ENCODE measurements at regions not wholly inside any gene's neighbourhood (a gene's known extent, or its start where the extent isn't known, plus 50 kb on each side); places are given as distances from the start of the nearest gene placed in this dataset.

GRCh38 chr2:219968685-219969345 is 341.4 kb downstream of the SLC4A3 start:
- Histone ChIP-seq H2AFZ (ENCODE audit: low read length, unreplicated experiment) (no peak overlapping the region), H3K27me3 (ENCODE audit: insufficient read depth, low read length) (no peaks in the 10 kb centered on the region), H3K27ac (ENCODE audit: low read depth, low read length) (no peak overlapping the region), H3K36me3 (ENCODE audit: insufficient read depth, low read length) (no peaks in the 10 kb centered on the region), H3K4me1 (ENCODE audit: control insufficient read depth, insufficient read depth, low read length, unreplicated experiment) (no peaks in the 10 kb centered on the region), H3K4me3 (ENCODE audit: low read depth, low read length) (no peak overlapping the region), H3K79me2 (ENCODE audit: control insufficient read depth, insufficient read depth, low read length, unreplicated experiment) (no peaks in the 10 kb centered on the region)

GRCh38 chr2:219969508-219969907 is 342.1 kb downstream of the SLC4A3 start:
- no peak overlapping the region for H2AFZ ChIP-seq (ENCODE audit: low read length, unreplicated experiment)

GRCh38 chr2:219973136-219973535 is 345.7 kb downstream of the SLC4A3 start:
- Histone ChIP-seq H2AFZ (ENCODE audit: low read length, unreplicated experiment) (no peak overlapping the region), H3K27ac (ENCODE audit: low read depth, low read length) (no peak overlapping the region), H3K4me3 (ENCODE audit: low read depth, low read length) (no peak overlapping the region), H3K36me3 (ENCODE audit: insufficient read depth, low read length) (no peaks in the 10 kb centered on the region), H3K27me3 (ENCODE audit: insufficient read depth, low read length) (no peaks in the 10 kb centered on the region), H3K4me1 (ENCODE audit: control insufficient read depth, insufficient read depth, low read length, unreplicated experiment) (no peaks in the 10 kb centered on the region), H3K79me2 (ENCODE audit: control insufficient read depth, insufficient read depth, low read length, unreplicated experiment) (no peaks in the 10 kb centered on the region)

More at GRCh38 chr2:219969508-219969907, 342.1 kb downstream of the SLC4A3 start:
- H3K79me2 ChIP-seq (ENCODE audit: control insufficient read depth, insufficient read depth, low read length, unreplicated experiment), result no peaks in the 10 kb centered on the region
- no peaks in the 10 kb centered on the region for H3K4me1 ChIP-seq (ENCODE audit: control insufficient read depth, insufficient read depth, low read length, unreplicated experiment)
- no peaks in the 10 kb centered on the region for H3K36me3 ChIP-seq (ENCODE audit: insufficient read depth, low read length)
- no peak overlapping the region for H3K27ac ChIP-seq (ENCODE audit: low read depth, low read length)
- H3K27me3 ChIP-seq (ENCODE audit: insufficient read depth, low read length), result no peaks in the 10 kb centered on the region
- no peak overlapping the region for H3K4me3 ChIP-seq (ENCODE audit: low read depth, low read length)

GRCh38 chr2:219976871-219977270 is 349.4 kb downstream of the SLC4A3 start:
- Histone ChIP-seq H3K79me2 (ENCODE audit: control insufficient read depth, insufficient read depth, low read length, unreplicated experiment) (no peaks in the 10 kb centered on the region), H3K4me1 (ENCODE audit: control insufficient read depth, insufficient read depth, low read length, unreplicated experiment) (no peaks in the 10 kb centered on the region), H3K27ac (ENCODE audit: low read depth, low read length) (no peak overlapping the region), H3K27me3 (ENCODE audit: insufficient read depth, low read length) (no peaks in the 10 kb centered on the region), H3K4me3 (ENCODE audit: low read depth, low read length) (no peak overlapping the region), H3K36me3 (ENCODE audit: insufficient read depth, low read length) (no peaks in the 10 kb centered on the region), H2AFZ (ENCODE audit: low read length, unreplicated experiment) (no peak overlapping the region)

GRCh38 chr2:219980638-219981037 is 353.2 kb downstream of the SLC4A3 start:
- no peaks in the 10 kb centered on the region for H3K36me3 ChIP-seq (ENCODE audit: insufficient read depth, low read length)
- no peak overlapping the region for H3K27ac ChIP-seq (ENCODE audit: low read depth, low read length)

GRCh38 chr2:219983836-219984235 is 356.4 kb downstream of the SLC4A3 start:
- H3K4me3 ChIP-seq (ENCODE audit: low read depth, low read length), result no peak overlapping the region
- H3K27ac ChIP-seq (ENCODE audit: low read depth, low read length), result no peak overlapping the region
- H3K79me2 ChIP-seq (ENCODE audit: control insufficient read depth, insufficient read depth, low read length, unreplicated experiment), result no peaks in the 10 kb centered on the region
- H3K4me1 ChIP-seq (ENCODE audit: control insufficient read depth, insufficient read depth, low read length, unreplicated experiment), result no peaks in the 10 kb centered on the region
- H3K36me3 ChIP-seq (ENCODE audit: insufficient read depth, low read length), result no peaks in the 10 kb centered on the region
- no peak overlapping the region for H2AFZ ChIP-seq (ENCODE audit: low read length, unreplicated experiment)
- no peaks in the 10 kb centered on the region for H3K27me3 ChIP-seq (ENCODE audit: insufficient read depth, low read length)

More at GRCh38 chr2:219980638-219981037, 353.2 kb downstream of the SLC4A3 start:
- H3K79me2 ChIP-seq (ENCODE audit: control insufficient read depth, insufficient read depth, low read length, unreplicated experiment), result no peaks in the 10 kb centered on the region
- H2AFZ ChIP-seq (ENCODE audit: low read length, unreplicated experiment), result no peak overlapping the region
- no peaks in the 10 kb centered on the region for H3K27me3 ChIP-seq (ENCODE audit: insufficient read depth, low read length)
- no peak overlapping the region for H3K4me3 ChIP-seq (ENCODE audit: low read depth, low read length)
- no peaks in the 10 kb centered on the region for H3K4me1 ChIP-seq (ENCODE audit: control insufficient read depth, insufficient read depth, low read length, unreplicated experiment)

GRCh38 chr2:219985017-219985416 is 357.6 kb downstream of the SLC4A3 start:
- Histone ChIP-seq H3K36me3 (ENCODE audit: insufficient read depth, low read length) (no peaks in the 10 kb centered on the region), H3K4me3 (ENCODE audit: low read depth, low read length) (no peak overlapping the region), H3K4me1 (ENCODE audit: control insufficient read depth, insufficient read depth, low read length, unreplicated experiment) (no peaks in the 10 kb centered on the region), H3K27me3 (ENCODE audit: insufficient read depth, low read length) (no peaks in the 10 kb centered on the region), H3K79me2 (ENCODE audit: control insufficient read depth, insufficient read depth, low read length, unreplicated experiment) (no peaks in the 10 kb centered on the region), H3K27ac (ENCODE audit: low read depth, low read length) (no peak overlapping the region), H2AFZ (ENCODE audit: low read length, unreplicated experiment) (no peak overlapping the region)

- Histone ChIP-seq H3K27ac (ENCODE audit: low read depth, low read length) (no peak overlapping the region), H3K36me3 (ENCODE audit: insufficient read depth, low read length) (no peaks in the 10 kb centered on the region), H3K4me1 (ENCODE audit: control insufficient read depth, insufficient read depth, low read length, unreplicated experiment) (no peaks in the 10 kb centered on the region), H3K79me2 (ENCODE audit: control insufficient read depth, insufficient read depth, low read length, unreplicated experiment) (no peaks in the 10 kb centered on the region), H2AFZ (ENCODE audit: low read length, unreplicated experiment) (no peak overlapping the region), H3K27me3 (ENCODE audit: insufficient read depth, low read length) (no peaks in the 10 kb centered on the region), H3K4me3 (ENCODE audit: low read depth, low read length) (no peak overlapping the region)
Measured at GRCh38 chr2:219987830-219988229, 360.4 kb downstream of the SLC4A3 start.

- H3K79me2 ChIP-seq (ENCODE audit: control insufficient read depth, insufficient read depth, low read length, unreplicated experiment), result no peaks in the 10 kb centered on the region
- H2AFZ ChIP-seq (ENCODE audit: low read length, unreplicated experiment), result no peak overlapping the region
- no peaks in the 10 kb centered on the region for H3K4me1 ChIP-seq (ENCODE audit: control insufficient read depth, insufficient read depth, low read length, unreplicated experiment)
- no peak overlapping the region for H3K4me3 ChIP-seq (ENCODE audit: low read depth, low read length)
- no peaks in the 10 kb centered on the region for H3K27me3 ChIP-seq (ENCODE audit: insufficient read depth, low read length)
- no peaks in the 10 kb centered on the region for H3K36me3 ChIP-seq (ENCODE audit: insufficient read depth, low read length)
- no peak overlapping the region for H3K27ac ChIP-seq (ENCODE audit: low read depth, low read length)
Measured at GRCh38 chr2:219989744-219990143, 362.3 kb downstream of the SLC4A3 start.

- Histone ChIP-seq H3K79me2 (ENCODE audit: control insufficient read depth, insufficient read depth, low read length, unreplicated experiment) (no peaks in the 10 kb centered on the region), H3K27me3 (ENCODE audit: insufficient read depth, low read length) (no peaks in the 10 kb centered on the region), H3K4me3 (ENCODE audit: low read depth, low read length) (no peak overlapping the region), H3K36me3 (ENCODE audit: insufficient read depth, low read length) (no peaks in the 10 kb centered on the region), H3K4me1 (ENCODE audit: control insufficient read depth, insufficient read depth, low read length, unreplicated experiment) (no peaks in the 10 kb centered on the region), H3K27ac (ENCODE audit: low read depth, low read length) (no peak overlapping the region), H2AFZ (ENCODE audit: low read length, unreplicated experiment) (no peak overlapping the region)
Measured at GRCh38 chr2:219991116-219991515, 363.7 kb downstream of the SLC4A3 start.

GRCh38 chr2:219995399-219995798 is 368.0 kb downstream of the SLC4A3 start:
- Histone ChIP-seq H3K4me1 (ENCODE audit: control insufficient read depth, insufficient read depth, low read length, unreplicated experiment) (no peaks in the 10 kb centered on the region), H3K36me3 (ENCODE audit: insufficient read depth, low read length) (no peaks in the 10 kb centered on the region), H2AFZ (ENCODE audit: low read length, unreplicated experiment) (no peak overlapping the region), H3K27me3 (ENCODE audit: insufficient read depth, low read length) (no peaks in the 10 kb centered on the region), H3K4me3 (ENCODE audit: low read depth, low read length) (no peak overlapping the region), H3K79me2 (ENCODE audit: control insufficient read depth, insufficient read depth, low read length, unreplicated experiment) (no peaks in the 10 kb centered on the region), H3K27ac (ENCODE audit: low read depth, low read length) (no peak overlapping the region)
